GM21619 (cell line): ENCODE measurements at regions not wholly inside any gene's neighbourhood (a gene's known extent, or its start where the extent isn't known, plus 50 kb on each side); places are given as distances from the start of the nearest gene placed in this dataset.

ENCODE experiments used
- ATAC-seq: cut with Tn5 transposase; IDR thresholded peaks from one replicate; pipeline ENCODE4 v1.9.1; 2021; ENCODE audit not compliant: unreplicated experiment

DNA sequence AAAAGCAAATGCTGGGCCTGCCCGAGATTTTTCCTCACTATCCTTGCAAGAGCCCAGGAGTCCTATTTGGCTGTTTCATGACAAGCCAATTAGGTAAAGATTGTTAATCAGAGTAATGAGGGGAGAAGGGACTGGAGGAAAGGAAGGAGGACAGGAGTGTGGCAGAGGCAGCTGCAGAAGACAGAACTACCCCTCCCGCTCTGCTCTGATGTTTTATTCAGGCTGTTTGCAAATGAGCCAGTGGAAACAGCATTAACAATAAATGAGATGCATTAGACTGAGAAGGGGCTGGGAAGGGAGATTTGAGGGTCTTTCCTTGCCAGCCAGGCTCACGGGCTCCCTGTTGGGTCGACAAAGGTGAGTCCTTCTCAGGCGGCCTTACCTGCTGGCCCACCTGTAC lies 421.0 kb upstream of the CCDC196 start:
- no peak for ATAC-seq

DNA sequence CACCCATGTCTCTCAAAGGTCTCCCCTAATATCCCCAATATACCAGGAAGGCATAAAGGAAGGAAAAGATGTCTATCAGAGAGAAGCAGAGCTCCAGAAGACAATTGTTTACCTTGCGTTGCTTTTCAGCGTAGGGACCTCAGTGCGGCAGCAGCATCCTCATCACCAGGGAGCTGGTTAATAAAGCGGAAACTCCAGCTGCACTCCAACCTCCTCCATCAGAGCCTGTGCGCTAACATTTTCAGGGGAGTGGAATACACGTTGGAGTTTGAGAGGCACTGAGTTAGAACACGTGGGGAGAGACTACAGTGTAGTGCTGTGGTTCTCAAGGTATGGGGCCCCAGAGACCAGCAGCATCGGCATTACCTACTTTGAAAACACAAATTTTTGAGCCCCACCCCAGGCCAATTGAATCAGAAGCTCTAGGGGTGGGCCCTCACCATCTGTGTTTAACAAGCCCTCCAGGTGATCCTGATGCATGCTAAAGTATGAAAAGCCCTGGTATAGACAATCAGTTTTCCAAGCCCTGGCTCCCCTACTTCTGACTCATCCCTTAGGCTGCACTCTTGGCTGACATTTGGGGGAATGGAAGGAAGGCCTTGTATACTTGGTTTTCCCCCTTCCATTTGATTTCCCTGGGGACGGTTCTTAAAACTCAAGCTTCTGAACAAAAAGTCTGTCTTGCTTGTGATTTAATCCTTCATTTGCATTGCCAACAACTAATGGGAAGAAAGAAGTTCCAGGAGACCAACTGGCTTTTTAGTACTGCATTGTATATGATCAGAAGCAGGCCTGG lies 419.0 kb upstream of the CCDC196 start:
- ATAC-seq, result no peak

- no peak for ATAC-seq
Observed at GRCh38 chr14:66069036-66069435, 417.1 kb upstream of the CCDC196 start.

DNA sequence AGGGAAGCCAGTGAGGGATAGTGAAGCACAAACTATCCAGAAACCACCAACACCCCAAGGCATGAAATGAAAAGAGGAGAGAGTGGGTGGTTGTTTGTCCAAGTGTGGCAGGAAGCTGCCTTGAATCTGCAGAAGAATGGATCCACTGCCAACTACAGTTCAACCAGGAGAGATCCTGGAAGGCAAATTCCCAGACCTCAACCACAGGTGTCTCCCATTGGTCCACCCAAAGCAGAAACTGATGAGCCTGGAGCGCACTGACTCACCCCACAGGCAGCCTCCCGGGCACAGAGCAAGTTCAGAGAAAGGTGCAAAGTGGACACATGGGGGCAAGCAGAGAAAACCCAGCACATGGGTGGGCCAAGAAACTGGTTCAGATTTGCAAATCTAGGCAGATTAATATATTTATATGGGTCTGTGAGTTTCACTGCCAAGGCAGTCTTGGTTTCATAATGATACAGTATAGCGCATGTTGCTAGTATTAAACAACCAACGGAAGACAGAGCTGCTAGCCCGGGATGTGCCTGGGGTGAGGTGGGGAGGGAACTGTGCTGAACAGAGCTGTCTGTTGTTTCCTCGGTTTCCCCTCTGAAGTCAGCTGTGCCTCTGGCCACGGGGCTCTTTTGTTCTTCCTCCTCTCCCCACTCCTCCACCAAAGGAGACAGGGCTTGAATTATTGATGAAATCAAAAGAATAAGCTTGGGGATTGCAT lies 416.2 kb upstream of the CCDC196 start:
- ATAC-seq, result no peak

DNA sequence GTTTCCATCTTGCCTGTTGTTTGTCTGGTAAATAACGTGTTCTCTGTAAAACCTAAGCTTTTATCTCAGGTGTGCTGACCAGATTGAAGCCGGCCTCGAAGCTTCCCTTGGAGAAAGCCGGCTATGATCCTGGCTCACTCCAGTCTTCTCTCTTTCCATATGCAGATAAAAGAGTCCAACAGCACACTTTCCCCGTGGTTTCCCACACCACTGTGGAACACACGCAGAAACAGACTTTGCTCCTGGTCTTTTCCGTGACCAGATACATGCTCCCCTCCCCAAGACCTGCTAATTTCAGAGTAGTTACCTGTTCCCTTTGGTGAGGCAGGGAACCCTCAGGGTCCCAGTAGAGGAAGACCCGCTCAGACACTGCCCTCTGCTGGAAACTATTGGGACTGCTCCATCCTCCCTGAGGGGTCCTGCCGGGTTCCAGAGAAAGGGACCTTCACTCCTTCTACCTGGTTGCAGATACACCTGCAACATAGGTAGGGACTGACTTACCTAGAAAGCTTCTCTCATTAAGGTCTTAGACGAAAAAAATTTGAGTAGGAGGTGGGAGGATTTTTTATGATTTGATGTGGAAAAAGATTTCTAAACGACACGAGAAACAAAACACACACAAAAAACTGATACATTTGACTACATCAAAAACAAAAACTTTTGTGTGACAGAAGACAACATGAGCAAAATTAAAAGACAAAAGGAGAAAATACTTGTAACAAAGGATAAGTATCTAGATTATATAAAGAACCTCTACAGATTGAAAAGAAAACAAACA lies 415.4 kb upstream of the CCDC196 start:
- ATAC-seq, result no peak

- ATAC-seq, result no peak
Observed at GRCh38 chr14:66072190-66073084, 413.7 kb upstream of the CCDC196 start.

- ATAC-seq, result no peak
Observed at GRCh38 chr14:66074537-66074936, 411.6 kb upstream of the CCDC196 start.

DNA sequence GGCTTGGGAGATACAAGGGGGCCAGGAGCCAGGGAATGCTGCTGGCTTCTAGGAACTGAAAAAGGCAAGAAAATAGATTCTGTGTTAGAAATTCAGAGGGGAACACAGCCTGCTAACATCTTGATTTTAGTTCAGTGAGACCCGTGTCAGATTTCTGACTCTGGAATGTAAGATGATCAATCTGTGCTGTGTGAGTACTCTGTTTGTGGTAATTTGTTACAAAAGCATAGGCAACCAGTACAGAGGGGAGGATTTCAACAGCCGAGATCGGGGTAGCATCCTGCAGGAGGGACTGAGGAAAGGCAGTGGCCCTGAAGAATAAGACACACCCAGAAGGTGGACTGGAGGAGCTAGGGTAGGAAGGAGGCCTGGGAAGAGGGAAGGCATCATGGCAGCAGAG lies 410.0 kb upstream of the CCDC196 start:
- no peak for ATAC-seq

GRCh38 chr14:66078006-66078405 lies 408.2 kb upstream of the CCDC196 start:
- no peak for ATAC-seq

- ATAC-seq, result no peak
Observed at GRCh38 chr14:66081594-66082376, 404.4 kb upstream of the CCDC196 start.

- ATAC-seq, result no peak
Observed at GRCh38 chr14:66085224-66085623, 400.9 kb upstream of the CCDC196 start.

- no peak for ATAC-seq
Observed at GRCh38 chr14:66085665-66086064, 400.5 kb upstream of the CCDC196 start.

GRCh38 chr14:66087231-66087630 lies 398.9 kb upstream of the CCDC196 start:
- ATAC-seq, result no peak

GRCh38 chr14:66088656-66089055 lies 397.5 kb upstream of the CCDC196 start:
- ATAC-seq, result no peak

GRCh38 chr14:66092206-66092605 lies 394.0 kb upstream of the CCDC196 start:
- no peak for ATAC-seq

- no peak for ATAC-seq
Observed at GRCh38 chr14:66092748-66093147, 393.4 kb upstream of the CCDC196 start.

DNA sequence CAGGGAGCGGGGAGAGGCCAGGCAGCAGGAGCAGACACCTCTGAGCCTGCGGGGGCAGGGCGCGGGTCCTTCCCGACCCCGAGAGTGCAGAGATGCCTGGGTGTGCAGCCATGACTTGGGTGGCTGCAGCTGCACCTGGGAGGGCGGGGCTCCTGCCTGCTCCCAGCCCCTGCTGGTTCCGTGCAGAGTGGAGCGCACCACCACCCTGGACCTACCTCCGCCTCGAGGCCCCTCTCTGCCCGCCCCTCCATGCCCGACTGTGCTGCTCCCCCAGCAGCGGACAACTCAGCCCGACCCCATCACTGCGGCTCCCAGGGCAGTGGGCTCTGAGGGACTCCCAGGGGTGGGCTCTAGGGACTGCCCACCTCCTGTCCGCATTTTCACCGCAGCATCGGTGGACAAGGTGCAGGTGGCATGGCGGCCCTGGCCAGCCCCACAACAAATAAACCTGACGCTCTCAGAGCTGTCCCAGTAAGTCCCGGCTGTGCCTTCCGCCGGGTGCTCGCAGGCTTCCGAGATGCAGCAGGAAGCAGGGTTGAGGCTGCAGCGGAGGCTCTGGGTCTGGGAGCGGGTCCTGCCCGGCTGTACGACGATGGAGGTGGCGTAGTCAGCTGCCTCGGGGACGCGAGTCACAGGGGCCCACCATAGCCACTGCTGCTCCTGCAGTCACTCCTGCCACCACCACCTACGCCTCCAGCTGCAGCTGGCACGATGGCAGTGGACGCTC lies 392.0 kb upstream of the CCDC196 start:
- no peak for ATAC-seq

GRCh38 chr14:66099451-66099850 lies 386.7 kb upstream of the CCDC196 start:
- no peak for ATAC-seq

DNA sequence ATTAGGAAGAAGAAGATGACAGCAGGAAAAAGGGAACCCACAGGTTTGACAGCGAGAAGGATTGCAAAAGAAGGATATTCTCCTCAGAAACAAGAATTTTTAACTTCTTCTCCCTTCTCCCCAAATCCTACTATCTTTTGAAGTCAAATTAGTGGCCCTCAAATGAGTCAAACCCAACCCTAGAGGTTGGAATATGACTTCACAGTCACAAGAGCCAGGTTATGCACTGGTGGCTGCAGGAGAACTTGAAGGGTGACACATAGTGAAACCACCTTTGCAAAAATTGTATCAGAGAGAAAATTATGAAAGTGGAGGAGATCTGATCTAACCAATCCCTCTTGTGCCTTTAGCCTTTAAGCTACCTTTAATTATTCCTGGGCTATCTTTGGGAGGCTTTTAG lies 386.2 kb upstream of the CCDC196 start:
- no peak for ATAC-seq
